ENCODE measurements at regions not wholly inside any gene's neighbourhood (a gene's known extent, or its start where the extent isn't known, plus 50 kb on each side); places are given as distances from the start of the nearest gene placed in this dataset.

DNA sequence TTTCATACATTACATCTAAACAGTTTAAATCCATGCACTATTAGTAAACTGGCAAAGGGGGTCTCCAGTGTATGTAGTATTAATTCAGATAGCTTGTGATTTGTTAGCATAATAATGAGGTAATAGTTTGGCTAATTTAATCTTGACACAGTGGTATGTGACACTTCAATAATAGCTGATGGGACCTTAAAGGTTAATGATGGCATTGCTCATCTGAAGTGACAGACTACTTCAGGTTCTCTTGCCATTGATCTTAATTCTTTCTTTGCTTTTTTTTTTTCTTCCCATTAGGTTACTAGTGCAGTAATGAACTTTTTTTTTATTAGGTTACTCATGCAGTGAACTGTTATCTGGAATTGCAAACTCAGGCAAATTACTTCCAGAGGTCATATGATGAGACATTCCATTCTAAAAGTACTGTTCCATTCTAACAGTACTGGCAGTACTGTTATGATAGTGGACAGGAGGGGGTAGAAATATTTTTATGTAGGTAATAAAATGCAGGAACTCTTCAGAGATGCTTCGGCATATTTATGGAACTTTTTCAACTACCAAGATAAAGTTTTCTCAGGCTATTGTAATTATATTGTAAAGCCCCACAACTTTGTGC, 911.3 kb upstream of the LCORL start:
- DNase-seq, result no peak

DNA sequence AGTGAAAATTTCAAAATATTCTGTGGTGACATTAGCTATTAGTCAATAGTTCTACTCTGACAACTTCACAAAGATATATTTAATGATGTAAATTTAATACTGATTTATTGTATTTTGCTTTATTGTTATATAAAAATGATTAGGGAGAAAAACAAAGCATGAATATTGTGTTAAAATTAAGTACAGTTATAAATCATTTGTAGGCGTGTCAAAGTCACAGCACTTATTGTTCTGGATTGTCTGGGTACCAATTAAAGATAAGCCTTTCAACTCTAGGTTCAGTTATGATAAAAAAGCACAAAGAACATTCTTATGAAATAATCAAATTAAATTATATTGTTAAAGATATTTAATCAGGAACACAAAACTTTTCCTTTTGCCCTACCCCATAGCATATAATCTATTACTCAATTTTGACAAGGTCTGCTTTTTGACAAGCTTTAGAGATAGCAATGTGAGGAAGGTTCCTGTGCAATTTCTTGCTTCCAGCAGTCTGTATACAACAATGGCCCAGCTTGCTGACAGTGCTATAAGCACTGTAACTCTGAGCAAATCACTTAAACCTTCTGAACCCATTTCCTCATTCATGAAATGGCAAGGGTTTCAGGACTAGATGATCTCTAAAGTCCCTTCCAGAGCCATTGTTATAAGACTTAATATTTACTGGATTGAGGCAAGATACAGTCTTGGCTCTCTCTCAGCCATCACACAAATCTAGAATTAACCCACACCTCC, 910.3 kb upstream of the LCORL start:
- no peak for DNase-seq

DNA sequence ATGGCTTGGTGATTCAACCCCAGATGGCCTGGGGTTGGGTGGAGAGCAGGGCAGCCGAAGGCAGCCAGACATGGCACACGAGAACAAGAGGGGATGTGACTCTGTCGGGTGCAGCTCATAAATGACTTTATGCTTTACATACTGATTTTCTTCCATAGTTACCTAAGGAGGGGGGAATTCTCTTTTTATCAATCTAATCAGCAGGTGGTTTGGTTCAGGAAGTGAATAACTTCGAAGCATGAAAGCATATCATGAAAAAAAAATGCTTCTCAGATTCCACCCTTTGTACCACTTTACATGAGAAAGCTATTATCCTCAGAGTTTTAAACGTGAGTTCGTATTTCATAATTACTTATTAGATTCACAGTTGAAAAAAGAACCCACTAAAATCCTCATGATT, 908.9 kb upstream of the LCORL start:
- DNase-seq, result no peak

DNA sequence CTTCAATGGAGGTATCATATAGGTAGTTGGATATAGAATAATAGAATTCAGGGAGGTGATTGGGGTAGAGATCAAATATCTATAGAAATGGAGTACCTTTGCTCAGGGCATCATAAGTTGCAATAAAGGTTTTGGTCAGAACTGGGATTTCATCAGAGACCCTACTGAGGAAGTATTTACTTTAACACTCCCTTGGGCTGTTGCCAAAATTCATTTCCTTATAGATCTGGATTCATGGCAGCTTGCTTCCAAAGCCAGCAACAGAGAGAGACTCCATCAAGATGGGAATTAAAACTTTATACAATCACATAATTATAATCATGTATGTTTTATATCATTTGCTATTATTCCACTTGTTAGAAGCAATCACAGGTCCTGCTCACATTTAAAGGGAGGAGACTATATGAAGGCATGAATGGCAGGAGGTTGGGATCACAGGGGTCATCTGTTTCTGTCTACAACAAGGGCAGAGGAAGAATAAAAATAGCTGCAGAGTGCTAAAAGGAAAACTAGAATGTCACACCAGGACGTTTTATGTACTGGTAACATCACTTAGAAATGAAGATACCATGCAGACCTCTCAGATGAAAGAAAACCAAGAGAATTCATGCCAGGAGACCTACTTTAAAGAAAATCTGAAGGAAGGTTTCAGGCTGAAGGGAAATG, 902.1 kb upstream of the LCORL start:
- DNase-seq, result no peak

DNA sequence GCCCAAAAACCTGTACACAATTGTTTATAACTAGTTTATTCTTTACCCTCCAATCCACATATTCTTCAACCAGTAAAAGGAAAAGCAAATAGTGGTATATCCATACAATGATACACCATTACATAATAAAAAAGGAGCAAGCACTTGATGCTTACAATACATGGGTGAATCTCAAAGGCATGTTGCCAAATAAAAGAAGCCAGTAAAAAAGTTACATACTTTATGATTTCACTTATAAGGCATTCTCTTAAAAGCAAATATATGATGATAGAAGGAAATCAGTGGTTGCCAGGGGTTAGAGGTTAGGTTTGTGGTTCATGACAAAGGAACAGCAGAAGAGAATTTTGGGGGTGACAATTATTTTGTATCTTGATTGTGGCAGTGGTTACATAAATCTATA, 896.1 kb upstream of the LCORL start:
- DNase-seq, result no peak

DNA sequence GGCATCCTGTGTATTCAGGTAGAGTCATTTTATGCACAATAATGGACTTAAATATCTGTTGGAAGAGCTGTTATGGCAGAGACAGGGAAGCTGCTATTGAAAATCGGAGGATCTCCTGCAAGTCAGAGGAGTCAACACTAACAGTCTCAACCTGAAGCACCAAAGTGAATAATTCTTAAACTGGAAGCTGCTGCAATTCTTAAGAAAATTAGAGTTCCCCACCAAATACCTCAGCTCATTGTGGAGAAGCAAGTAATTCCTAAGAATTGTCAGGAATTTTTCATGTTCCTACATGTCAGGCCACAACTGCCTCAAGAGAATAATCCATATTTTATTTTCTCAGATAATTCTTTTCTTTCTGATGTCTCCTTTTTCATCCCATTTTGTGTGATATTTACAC, 892.6 kb upstream of the LCORL start:
- no peak for DNase-seq

DNA sequence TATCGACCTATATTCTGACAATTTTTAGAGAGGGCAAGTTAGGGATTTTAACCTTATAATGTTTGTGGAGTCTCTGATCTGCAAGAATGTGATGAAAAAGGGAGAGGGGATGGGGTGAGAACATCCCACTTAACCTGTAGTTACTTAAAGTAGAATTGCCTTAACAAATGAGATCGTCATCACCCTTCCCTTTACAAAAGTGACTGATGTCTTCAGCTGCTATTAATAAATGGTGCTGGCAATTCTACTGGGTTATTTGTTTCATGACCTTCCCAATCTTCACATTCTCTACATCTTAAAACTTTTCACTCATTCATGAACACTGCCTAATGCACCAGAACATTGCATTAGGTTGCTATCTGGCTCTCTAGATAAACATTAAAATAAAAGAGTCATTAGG, 873.4 kb upstream of the LCORL start:
- no peak for DNase-seq

DNA sequence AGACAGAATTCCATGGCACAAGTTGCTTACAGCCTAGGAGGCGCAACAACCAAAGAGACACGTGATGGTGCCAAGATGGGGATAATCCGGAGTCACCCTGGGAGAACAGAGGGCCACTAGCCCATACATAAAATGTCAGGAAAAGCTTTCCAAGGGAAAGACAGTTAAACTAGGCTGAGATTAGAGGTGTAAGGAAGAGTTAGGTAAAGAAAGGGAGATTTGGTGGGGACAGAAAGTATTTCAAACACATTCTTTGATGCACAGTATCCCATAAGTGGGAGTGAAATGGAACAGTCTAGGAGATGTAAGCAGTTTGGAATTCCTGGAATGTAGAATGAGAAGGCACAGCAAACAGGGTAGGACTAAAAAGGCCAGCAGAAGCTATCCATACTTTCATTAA, 860.9 kb upstream of the LCORL start:
- no peak for DNase-seq

DNA sequence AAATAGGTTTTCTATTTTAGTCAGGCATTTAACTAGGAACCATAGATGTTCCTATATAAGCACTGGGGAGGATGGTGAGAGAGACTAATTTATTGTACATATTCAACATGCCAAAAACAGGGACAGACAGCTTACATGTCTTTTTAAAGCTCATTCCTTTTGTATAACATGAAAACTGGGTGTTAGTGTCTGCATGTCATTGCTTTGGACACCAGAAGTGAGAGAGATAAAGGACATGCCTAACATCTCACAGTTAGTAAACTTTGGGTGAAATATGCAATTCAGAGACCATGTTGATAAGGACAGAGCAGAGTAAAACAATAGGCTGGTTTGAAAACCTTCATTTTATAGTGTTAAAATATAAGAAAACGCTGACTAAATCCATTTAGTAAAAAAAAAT, 860.0 kb upstream of the LCORL start:
- DNase-seq, result no peak

DNA sequence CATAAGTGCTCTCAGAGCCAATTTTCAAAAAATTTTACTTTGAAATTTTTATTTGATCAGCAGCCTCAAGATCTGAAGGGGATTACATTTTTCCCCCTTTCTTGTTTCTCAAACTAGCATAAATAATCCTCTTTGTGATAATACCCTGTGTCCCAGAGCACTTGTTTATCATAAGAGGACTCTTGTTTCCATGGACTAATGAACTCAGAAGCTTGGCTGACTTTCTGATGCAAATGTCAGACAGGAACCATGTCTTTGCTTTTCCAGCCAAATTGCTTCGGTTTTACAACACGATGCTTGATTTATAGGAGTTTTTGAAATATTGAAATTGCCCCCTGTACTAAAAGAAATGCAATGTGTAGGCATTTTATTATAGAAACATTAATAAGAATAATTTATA, 859.3 kb upstream of the LCORL start:
- no peak for DNase-seq

DNA sequence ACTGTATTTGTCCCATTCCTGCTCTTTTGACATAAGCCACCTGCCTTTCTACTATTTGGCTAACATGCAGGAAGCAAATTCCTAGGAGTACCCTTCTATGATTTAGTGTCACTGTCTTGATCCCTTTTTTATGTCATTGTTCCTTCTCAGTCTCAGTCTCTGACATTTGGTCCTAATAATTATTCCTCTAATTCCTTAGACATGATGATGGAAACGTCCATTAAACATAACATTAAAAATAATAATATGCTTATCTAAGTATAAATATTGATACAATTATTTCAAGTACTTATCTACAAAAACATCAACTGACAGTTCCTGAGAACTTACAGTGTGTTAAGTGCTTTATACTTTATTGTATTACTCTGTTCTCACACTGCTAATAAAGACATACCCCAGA, 857.0 kb upstream of the LCORL start:
- DNase-seq, result no peak

DNA sequence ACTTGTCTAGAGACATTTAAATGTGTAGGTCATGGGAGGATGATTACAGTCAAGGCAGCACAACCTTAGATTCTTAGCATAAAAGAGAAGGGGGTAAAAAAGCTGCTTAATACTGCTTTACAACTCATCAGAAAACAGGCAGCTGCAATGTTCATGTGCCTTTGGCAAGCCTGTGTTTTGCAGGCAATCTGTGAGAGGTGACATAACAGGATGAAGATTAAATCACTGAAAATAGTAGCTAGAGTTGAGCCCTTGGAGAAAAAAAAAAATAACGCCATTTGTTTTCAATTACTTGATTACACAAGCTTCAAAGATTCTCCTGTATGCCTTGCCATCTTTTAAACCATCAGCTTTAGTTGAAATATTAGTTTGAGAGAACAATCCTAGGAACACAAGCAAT, 847.6 kb upstream of the LCORL start:
- DNase-seq, result no peak

DNA sequence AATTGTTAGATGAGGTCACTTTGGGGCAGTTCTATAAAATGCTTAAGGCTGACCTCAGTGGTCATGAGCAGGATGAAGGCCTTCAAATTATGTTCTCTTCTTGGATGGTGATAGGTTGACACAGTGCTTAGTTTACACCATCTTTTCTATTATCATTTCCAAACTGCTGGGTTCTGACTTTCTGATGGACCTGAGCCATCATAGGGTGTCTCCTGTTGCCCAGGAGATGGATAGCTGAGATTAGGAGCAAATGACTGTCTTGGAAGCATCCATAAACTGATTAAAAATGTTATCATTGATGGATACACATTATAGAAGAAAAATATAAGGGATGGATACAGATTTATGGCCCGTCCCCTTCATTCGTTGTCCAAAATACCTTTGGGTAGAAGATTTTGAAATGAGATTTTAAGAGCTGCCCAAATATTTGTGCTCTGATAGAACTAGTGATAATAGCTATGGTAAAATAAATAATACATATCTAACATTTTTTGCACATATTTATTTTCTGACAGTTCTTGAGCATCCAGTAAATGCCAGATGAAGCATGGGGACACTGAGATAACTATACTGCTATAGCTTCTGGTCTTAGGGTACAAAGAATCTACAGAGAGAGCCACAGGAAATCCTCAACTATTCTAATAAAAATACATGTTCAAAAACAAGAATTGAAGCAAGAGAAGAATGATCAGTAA, 839.4 kb upstream of the LCORL start:
- no peak for DNase-seq

DNA sequence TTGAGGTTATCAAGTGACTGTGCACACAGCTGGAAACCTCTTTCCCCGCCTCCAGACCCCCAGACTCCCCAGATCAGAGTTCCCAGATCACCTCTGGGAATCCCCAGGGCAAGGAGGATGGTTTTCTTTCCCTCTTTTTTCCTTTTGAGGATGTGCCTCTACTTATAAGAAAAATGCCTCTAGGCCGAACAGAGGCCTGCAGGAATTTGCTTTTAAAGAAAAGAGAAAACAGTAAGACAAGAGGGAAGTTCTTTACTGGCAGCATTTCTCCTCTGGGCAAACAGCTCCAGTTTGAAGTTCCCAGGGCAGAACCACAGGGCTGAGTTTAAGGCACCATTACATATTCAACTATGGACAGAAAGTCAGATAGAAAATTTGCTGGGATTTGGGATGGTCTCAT, 837.9 kb upstream of the LCORL start:
- DNase-seq, result no peak

DNA sequence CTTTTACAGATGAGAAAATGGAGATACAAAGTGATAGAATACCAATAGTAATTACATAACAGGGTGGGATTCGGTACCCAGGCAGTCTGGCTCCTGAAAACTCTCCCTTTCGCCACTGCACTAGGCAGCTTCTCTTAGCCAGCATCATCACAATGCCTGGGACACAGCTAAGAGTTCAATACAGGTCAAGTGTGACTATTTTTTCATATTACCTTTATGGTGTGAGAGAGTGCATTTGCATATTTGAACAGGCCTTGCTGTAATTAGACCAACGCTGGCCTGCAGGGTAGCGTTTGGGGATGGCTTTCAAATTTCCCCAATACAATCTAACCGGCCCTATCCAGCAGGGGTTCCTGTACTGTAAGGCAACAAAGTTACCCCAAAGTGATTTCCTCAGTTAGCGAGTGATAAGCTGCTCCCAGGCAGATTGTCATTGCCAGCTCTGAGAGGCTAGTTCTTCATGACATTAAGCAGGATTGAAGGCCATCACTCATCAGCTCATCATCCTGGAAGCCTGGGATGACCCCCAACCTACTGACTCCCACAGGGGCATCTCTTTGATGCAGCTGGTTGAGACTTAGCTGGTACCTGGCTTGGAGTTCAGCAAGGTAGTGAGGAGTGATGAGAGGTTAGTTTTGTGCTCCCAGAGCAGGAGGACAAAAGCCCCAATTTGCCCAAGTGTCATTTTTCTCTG, 836.8 kb upstream of the LCORL start:
- DNase-seq, result no peak

DNA sequence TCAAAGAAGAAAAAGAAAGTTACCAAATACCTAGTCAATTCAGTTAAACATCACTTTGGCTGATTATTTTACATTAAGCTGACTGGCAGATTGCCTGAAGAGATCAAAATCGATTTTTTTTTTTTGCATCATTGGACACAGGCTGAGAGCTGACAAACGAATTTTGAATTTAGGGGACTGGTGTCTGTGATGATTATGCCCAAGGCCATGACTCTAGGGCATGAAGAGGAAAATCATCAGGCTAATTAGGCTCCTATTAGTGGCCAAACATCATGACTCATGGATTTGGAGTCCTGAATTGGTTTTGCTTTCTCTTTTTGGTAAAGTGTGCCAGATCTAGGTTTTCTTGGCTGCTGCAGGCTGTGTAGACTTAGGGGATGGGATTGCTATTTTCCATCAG, 829.3 kb upstream of the LCORL start:
- DNase-seq, result no peak

DNA sequence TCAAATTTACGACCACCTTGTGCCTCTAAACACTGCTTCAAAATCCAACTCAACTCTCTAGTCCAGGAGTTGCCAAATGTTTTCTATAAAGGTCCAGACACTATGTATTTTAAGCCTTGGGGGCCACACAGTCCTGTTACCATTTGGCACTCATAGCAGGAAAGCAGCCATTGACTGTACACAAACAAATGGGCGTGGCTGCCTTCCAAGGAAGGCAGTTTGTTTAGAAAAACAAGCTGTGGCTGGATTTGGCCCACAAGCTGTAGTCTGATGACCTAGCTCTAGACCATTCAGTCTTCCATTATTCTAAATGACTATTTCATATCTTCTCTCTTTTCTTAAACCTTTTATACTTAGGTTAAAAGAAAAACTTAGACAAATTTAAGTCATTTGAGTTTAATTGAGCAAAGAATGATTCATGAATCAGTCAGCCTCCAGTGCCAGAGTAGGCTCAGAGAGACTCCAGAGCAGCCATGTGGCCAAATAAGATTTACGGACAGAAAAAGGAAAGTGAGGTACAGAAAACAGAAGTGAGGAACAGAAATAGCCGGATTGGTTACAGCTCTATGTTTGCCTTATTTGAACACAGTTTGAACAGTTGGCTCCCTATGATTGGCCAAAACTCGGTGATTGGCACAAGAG, 825.8 kb upstream of the LCORL start:
- DNase-seq, result no peak

DNA sequence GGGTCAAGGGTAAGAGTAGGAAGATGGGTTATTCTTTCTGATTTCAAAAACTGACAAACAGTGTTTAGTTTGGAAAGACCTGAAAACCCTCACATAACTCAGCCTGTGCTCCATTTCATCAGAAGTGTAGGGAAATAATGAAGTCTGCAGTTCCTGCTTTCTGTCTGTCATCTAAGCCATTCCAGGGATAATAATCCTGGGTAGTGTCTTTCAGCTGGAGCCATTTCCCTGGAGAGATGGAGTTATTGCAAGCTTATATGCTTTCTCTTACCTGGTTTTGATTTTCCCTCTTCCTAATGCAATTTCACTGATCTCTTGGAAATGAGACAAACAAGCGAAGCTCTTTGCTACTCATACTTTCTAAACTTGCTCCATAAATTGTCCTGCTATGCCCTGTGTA, 824.8 kb upstream of the LCORL start:
- no peak for DNase-seq

DNA sequence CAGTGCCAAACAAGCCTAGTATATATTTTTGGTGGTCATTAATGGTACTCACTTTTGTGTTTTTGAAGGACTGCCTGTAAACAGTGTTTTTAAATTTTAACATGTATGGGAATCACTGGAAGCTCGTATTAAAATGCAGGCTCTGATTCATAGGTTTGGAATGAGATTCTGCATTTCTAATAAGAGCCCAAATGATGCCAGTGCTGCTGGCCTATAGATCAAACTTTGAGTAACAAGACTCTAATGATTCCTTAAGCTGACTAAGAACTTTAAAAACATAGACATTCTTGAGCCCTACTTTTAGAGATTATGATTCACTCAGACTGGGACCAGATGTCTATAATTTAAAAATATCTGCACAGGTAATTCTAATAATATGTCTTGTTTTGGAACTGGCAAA, 823.2 kb upstream of the LCORL start:
- no peak for DNase-seq

DNA sequence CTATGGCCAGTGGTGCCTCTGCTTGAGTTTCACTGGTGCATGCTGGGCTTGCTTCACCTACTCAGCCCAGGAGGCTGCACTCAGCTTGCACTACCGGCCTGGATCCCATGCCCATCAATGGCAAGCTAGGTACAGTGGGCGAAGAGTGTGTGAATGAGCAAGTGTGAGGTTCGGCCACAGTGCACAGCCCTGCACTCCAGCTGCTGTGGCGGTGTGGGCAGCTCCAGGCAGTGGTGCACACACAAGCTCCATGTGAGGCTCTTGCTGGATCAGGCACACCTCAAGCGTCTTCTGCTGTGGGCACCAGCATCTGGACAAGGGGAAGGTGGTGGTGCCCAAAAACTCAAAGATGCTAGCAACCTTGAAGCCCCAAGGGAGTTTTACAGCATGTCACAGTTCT, 820.9 kb upstream of the LCORL start:
- DNase-seq, result no peak

DNA sequence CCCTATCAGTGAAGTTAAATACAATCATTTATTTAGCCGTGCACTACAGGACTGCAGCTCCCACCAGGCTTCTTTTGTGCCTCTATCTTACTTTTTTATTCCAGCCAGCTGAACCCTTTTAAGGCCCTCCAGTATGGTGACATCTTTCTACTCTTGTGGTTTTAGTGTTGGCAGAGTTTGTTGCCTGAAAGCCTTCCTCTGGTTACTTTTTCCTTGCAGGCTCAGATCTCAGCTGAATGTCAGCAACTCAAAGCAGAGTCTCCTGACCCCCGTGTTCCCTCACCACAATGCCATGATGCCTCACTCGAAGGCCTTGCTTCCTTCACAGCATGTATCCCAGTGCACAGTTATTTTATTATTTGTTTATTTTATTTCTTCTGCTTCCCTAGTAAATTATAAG, 818.9 kb upstream of the LCORL start:
- no peak for DNase-seq

DNA sequence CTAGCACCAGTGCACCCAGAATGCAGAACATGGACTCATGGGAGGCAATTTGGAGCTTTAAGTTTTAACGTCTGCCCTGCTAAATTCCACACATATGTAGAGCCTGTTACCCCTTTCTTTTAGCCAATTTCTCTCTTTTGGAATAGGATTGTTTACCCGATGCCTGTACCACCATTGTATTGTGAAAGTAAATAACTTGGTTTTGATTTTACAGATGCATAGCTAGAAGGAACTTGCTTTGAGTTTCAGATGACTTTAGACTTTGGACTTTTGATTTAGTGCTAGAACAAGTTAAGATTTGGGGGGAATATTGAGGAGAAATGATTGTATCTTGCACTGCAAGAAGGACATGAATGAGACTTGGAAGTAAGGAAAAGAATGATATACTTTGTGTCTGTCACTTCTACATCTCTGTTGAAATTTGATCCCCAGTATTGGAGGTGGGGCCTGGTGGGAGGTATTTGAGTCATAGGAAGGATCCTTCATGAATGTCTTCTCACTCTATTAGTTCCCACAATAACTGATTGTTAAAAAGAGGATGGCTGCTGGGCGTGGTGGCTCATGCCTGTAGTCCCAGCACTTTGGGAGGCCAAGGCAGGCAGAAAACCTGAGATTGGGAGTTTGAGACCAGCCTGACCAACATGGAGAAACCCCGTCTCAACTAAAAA, 794.8 kb upstream of the LCORL start:
- no peak for DNase-seq

All from Kasumi-1 (cell line).